NCI-H2029 treated with DMSO at 0.1 percent for 48 hours (cell line): ENCODE measurements at regions not wholly inside any gene's neighbourhood (a gene's known extent, or its start where the extent isn't known, plus 50 kb on each side); places are given as distances from the start of the nearest gene placed in this dataset.
A peak's percentile ranks its signal among the peaks of the same experiment; 100 is the strongest.
"Not testable (repeated sequence)": the region's sequence is repeated elsewhere in the genome, so short reads cannot be mapped to it uniquely, and the experiment has no call there.

Source experiments
- DNase-seq: peaks from one replicate; lab custom pipeline; 2025; lab: John Stamatoyannopoulos, UW

DNA sequence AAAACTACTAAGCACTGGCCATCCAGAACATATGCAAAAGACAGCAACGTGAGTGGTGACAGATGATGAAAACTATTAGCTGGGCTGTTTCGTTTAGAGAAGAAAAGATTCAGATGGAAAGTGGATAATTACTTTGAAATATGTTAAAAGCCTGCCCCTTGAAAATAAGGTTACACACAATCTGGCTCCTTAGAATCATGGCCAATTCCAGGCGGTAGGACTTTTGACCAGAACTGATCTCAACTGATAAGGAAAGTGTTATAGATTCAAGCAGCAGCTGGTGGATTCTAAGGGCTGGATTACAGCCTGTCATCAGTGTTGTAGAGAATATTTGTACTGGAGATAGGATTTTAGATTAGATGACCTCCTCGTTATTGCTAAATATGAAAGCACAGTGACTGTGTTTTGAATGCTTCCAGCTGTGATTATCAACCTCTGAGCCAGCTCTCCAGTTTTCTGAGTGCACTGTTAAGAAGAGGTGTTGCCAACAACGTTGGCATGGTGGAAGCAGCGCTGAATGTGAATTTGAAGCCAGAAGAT lies 75.1 kb downstream of the KBTBD2 start:
- DNase-seq, result not testable (repeated sequence)

DNA sequence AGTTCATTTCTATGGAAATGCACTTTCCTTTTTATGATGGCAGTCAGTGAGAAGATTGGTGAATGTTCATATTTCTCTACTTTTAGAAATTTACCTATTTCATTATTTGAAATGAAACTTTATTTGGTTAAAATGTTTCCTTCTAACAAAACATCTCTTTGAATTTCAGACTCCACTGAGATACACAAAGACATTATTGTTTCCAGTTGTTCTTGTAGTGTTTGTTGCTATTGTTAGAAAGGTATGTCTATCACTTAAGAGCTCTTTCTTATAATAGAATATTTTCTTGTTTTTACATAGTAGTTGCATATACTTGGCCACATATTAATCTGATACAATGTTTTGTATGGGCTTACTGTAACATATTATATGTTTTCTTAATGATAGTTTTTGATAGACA lies 76.8 kb downstream of the KBTBD2 start:
- DNase-seq, result not testable (repeated sequence)

DNA sequence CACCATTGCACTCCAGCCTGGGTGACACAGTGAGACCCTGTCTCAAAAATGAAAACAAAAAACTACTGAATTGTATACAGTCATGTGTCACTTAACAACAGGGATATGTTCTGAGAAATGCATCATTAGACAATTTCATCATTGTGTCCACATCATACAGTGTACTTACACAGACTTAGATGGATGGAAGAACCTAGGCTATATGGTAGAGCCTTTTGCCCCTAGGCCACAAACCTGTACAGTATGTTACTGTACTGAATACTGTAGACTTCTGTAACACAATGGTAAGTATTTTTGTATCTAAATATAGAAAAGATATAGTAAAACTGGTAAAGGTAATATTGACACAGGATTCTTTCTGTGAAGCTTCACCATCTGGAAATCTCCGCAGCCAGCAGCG lies 81.7 kb downstream of the KBTBD2 start:
- no peak for DNase-seq

GRCh38 chr7:32809347-32809746 lies 82.2 kb downstream of the KBTBD2 start:
- no peak for DNase-seq

DNA sequence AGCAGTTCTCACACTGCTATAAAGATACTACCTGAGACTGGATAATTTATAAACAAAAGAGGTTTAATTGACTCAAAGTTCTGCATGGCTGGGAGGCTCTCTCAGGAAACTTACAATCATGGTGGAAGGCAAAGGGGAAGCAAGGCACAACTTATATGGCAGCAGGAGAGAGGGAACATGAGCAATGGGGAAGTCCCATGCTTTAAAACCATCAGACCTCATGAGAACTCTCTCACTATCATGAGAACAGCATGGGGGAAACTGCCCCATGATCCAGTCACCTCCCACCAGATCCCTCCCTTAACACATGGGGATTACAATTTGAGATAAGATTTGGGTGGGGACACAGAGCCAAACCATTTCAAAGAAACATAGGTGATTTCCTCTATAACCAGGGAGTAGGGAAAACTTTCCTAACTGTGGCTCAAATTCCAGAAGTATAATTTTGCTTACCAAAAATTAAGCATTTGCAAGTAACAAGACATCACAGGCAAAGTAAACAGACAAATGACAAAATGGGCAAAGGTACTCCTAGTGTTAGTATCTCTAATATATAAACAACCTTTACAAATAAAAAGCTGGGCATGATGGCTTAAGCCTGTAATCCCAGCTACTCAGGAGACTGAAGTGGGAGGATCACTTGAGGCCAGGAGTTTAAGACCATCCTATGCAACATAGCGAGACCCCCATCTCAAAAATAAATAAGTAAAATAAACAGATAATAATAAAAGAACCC lies 88.0 kb downstream of the KBTBD2 start:
- no peak for DNase-seq

GRCh38 chr7:32802305-32802910 lies 89.2 kb downstream of the KBTBD2 start:
- no peak for DNase-seq

- not testable (repeated sequence) for DNase-seq
These were observed 98.5 kb downstream of the KBTBD2 start for GRCh38 chr7:32793053-32793452.

DNA sequence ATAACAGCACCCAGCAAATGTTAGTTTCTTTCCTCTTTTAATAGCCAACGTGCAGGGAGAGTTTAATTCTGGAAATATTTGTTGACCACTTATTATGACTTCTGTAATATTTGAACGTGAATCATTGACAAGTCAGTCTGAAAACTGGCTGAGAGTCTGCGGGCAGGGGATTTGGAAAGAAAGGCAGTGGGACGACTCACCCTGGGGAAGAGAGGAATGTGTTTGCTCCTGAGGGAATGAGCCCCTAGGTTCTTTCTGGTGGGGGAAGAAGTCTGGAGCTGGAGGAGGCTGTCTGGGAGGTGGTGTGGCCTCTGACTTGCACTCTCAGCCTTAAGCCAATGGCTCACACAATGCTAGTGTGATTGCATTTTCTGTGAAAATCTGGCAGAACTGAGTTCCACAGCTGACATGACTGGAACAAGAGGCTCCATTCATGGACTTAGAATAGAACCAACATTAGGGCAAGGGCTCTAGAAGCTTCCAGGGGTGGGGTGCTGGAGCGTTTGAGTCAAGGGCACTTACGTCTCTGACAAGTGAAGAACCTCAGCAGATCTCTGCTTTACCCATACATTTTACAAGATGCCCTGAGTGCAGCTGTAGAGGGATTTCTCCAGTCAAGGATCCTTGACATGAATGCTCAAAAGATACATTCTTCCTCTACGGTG lies 100.7 kb downstream of the KBTBD2 start:
- DNase-seq, result not testable (repeated sequence)

- DNase-seq, result not testable (repeated sequence)
These were observed 102.3 kb downstream of the KBTBD2 start for GRCh38 chr7:32789266-32789665.

DNA sequence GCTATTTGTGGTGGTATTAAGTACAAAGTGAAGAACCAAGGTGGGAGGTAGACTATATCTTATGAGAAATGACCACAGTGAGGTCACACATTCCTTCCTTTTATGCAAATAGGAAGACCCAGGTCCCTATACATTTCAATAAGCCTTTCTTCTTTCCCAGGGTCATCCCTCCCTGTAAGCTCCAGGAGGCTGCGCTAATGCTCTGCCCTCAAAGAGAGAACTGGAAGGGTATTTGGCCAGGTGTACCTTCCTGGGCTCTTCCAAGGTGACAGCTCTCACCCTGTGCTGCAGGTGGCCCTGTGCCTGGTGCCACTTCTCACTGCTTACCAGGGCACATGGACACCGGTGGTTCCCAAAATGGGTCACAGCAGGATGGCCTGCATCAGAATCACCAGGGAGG lies 103.4 kb downstream of the KBTBD2 start:
- not testable (repeated sequence) for DNase-seq

GRCh38 chr7:32785365-32785944 lies 106.1 kb downstream of the KBTBD2 start:
- DNase-seq, result not testable (repeated sequence)

GRCh38 chr7:32779895-32780294 lies 111.7 kb downstream of the KBTBD2 start:
- not testable (repeated sequence) for DNase-seq

DNA sequence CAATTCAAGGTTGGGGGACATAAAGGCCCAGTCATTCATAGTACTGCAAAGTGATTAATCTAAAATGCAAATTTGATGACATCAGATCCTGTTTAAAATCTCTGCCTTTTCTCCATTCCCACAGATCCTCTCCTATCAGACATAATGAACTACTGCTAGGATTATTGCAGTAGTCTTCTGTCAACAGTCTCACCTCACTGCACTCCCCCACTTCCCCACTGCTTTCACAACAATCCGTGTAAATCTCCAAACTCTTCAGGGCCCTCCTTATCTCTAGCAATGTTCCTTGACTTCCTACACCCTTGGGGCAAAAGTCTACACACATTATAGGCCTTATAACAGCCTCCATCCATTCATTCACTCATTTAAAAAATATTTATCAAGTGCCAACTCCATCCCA lies 112.4 kb downstream of the KBTBD2 start:
- DNase-seq, result no peak

DNA sequence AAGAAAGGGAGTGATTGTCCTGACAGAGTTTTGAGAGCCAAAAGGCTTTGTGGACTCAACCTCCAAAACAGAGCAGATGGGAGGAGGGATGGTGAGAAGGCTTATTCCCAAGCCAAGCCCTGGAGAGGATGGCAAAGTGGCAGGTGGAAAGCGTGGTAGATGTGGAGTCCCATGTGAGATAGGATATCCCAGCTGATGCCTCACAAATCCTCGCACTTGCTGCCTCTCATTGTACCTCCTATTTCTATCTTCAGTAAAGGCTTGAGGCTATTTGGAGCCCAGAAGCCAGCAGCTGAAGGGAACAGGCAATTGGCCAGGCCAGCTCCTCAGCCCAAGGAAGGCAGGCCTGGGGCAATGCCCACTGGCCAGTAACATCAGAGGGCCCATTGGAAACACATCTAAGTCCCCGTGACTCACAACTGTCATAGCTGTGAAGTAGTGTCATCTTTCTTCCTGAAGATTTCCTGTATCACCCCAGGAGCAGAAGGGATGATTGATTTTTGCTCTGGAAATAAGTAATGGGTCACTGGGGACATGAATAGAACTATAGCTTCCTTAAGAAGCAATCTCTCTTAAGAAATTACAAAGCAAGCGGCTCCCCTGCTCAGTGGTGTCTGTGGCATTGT lies 114.4 kb downstream of the KBTBD2 start:
- DNase-seq, result not testable (repeated sequence)

- not testable (repeated sequence) for DNase-seq
These were observed 115.2 kb downstream of the KBTBD2 start for GRCh38 chr7:32776318-32776717.

DNA sequence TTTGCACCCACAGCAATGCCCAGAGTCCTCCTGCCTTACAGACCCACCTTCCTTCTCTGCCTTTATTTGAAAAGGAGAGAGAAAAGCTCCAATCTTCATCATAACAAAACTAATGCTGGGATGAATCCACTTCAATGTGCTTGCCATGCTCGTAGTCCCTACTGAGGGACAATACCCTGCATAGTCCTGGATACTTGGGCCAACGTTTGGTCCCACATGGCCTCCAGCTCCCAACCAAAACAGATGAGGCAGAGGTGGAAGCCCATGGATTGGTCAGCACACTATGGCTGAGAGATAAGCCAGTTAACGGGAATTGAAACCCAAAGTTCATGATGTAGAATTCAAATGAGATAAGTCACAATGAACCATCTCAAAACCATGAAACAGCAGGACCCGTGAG lies 115.8 kb downstream of the KBTBD2 start:
- not testable (repeated sequence) for DNase-seq

- DNase-seq, result no peak
These were observed 117.0 kb downstream of the KBTBD2 start for GRCh38 chr7:32774541-32774951.

DNA sequence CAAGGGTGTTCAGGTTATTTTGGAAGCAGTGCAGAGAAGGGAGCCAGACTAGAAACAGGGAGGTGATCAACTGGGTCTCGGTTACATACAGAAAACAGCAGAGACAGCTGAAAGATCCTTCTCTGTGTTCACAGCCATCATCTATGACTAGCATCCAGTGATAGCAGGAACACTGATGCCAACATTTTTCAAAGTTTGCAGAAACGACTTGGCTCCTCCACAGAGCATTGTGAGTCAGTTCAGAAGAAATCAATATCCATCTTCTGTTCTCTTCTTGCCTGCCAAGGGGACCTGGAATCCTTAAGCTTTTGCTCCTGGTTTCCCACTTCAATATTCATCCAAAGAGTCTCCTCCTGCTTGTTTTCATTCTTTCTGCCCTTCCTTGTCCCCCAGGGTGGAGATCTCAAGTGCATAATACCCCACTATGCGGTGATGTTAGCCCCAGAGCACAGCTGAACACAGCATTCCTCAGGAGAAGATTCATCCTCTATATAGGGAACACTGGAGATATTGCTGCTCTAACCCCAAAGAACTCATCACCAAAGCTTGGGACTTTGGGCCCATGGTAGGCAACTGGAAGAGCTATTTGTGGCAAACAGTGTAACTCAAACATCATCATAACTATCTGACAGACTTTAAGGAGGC lies 122.6 kb downstream of the KBTBD2 start:
- DNase-seq, result not testable (repeated sequence)

- not testable (repeated sequence) for DNase-seq
These were observed 123.2 kb downstream of the KBTBD2 start for GRCh38 chr7:32768338-32768737.

- DNase-seq, result peak; percentile 2
These were observed 125.8 kb downstream of the KBTBD2 start for GRCh38 chr7:32765649-32766251.

DNA sequence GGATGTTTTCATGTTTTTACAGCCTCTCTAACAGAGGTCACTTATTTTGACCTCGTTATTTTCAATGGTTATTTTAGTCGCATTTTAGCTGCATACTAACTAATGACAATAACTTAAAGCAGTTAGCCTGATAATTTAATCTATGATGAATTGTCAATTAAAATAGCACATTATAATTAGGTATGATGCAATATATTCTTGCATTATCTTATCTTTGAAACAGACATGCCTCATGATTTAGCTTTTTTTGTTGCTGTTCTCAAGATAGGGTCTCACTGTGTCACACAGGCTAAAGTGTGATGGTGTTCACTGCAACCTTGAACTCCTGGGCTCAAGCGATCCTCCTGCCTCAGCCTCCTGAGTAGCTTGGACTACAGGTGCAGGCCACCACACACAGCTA lies 126.4 kb downstream of the KBTBD2 start:
- no peak for DNase-seq
